HCT116 (cell line): ENCODE measurements at regions not wholly inside any gene's neighbourhood (a gene's known extent, or its start where the extent isn't known, plus 50 kb on each side); places are given as distances from the start of the nearest gene placed in this dataset.

Experiments
- ATAC-seq: fragments of 200-7000 bp; cut with Tn5 transposase; 2 replicates; pipeline ENCODE4 v1.9.1; 2020; ENCODE audit warnings: mild to moderate bottlenecking, moderate library complexity
- BruUV-seq: library from RNA; stranded (reverse); fragments of 400-500 nt; replicated peaks from 2 replicates; lab custom pipeline; 2021; lab: Mats Ljungman, UMichigan
- CTCF ChIA-PET: fragments of 300-600 bp; sonication (Branson Sonifier 250); formaldehyde crosslinking; loops from one replicate; lab custom pipeline; 2021; ENCODE audit warnings: antibody characterized with exemption; lab: Charles Lee
- POLR2A ChIA-PET: fragments of 300-600, 350-600 bp; sonication (Branson Sonifier 250); formaldehyde crosslinking; loops from one replicate; lab custom pipeline; 2021; ENCODE audit warnings: antibody characterized with exemption; lab: Charles Lee
- RAD21 ChIA-PET, 2 experiments: fragments of 300-600 bp; sonication (Branson Sonifier 250); formaldehyde crosslinking; loops; one replicate each; lab custom pipeline; 2023; ENCODE audit warnings: low total read pairs in 2 of 2; ENCODE audit not compliant: uncharacterized antibody in 2 of 2, unreplicated experiment in 2 of 2, low non-redundant PET in 1 of 2; lab: Charles Lee
- DNase-seq: peaks from one replicate; pipeline ENCODE4 v3.0.0-alpha.2; 2010; ENCODE audit warnings: low read depth, low spot score
- H2AFZ ChIP-seq: fragments of 200-600 bp; shearing (Covaris generic), sonication (generic); 2 replicates; pipeline ENCODE4 v1.6.1; 2017; ENCODE audit warnings: low read depth, mixed run types, mixed read lengths, antibody characterized with exemption, low read length; ENCODE audit not compliant: poor library complexity, severe bottlenecking
- H3K27ac ChIP-seq: 2 replicates; pipeline ENCODE4 v1.5.1; 2012; ENCODE audit warnings: low read depth, low read length
- H3K27me3 ChIP-seq: fragments of 200-600 bp; sonication (generic); 2 replicates; pipeline ENCODE4 v1.6.1; 2016; ENCODE audit warnings: mixed run types, low read length, mixed read lengths; ENCODE audit not compliant: insufficient read depth
- H3K36me3 ChIP-seq, 2 experiments: fragments of 200-500 bp in 1 of 2; fragments of 200-600 bp in 1 of 2; sonication (Bioruptor generic) in 1 of 2; sonication (generic) in 1 of 2; 2 replicates each; pipeline versions ENCODE4 v1.5.1 to v1.6.1; 2014 to 2016; ENCODE audit warnings: low read length in 2 of 2, inconsistent platforms in 1 of 2, mixed read lengths in 1 of 2, mixed run types in 1 of 2; ENCODE audit not compliant: insufficient read depth in 2 of 2, control insufficient read depth in 1 of 2
- H3K4me1 ChIP-seq, 2 experiments: fragments of 200-600 bp in 1 of 2; sonication (generic) in 1 of 2; 2 replicates each; pipeline versions ENCODE4 v1.5.1 to v1.6.1; 2012 to 2017; ENCODE audit warnings: low read length in 2 of 2, inconsistent platforms in 1 of 2, mild to moderate bottlenecking in 1 of 2, mixed read lengths in 1 of 2, mixed run types in 1 of 2, moderate library complexity in 1 of 2; ENCODE audit not compliant: insufficient read depth in 2 of 2, control insufficient read depth in 1 of 2
- H3K4me2 ChIP-seq: fragments of 200-600 bp; sonication (generic); 2 replicates; pipeline ENCODE4 v1.6.1; 2017; ENCODE audit warnings: mixed run types, low read length, mixed read lengths
- H3K4me3 ChIP-seq, 2 experiments: fragments of 200-600 bp in 1 of 2; sonication (generic) in 1 of 2; replicated peaks in 1 of 2; 2 replicates each; pipeline ENCODE4 v1.5.1; 2011 to 2016; ENCODE audit warnings: low read length in 2 of 2, control low read depth in 1 of 2, low read depth in 1 of 2, mild to moderate bottlenecking in 1 of 2, mixed read lengths in 1 of 2, mixed run types in 1 of 2
- H3K79me2 ChIP-seq: fragments of 200-600 bp; sonication (generic); 2 replicates; pipeline ENCODE4 v1.6.1; 2017; ENCODE audit warnings: mild to moderate bottlenecking, mixed run types, low read length, moderate library complexity, mixed read lengths; ENCODE audit not compliant: insufficient read depth
- H3K9ac ChIP-seq: fragments of 200-600 bp; sonication (generic); 2 replicates; pipeline ENCODE4 v1.6.1; 2016; ENCODE audit warnings: low read length, mixed read lengths
- H3K9me2 ChIP-seq: fragments of 200-600 bp; sonication (generic), shearing (Covaris generic); 2 replicates; pipeline ENCODE4 v1.6.1; 2017; ENCODE audit warnings: mixed run types, mild to moderate bottlenecking, moderate library complexity; ENCODE audit not compliant: insufficient read depth
- H3K9me3 ChIP-seq, 2 experiments: fragments of 200-500 bp in 1 of 2; fragments of 200-600 bp in 1 of 2; sonication (Bioruptor generic) in 1 of 2; sonication (generic) in 1 of 2; 2 replicates each; pipeline ENCODE4 v1.6.1; 2014 to 2017; ENCODE audit warnings: low read length in 2 of 2, mixed read lengths in 2 of 2, inconsistent platforms in 1 of 2, low read depth in 1 of 2, mild to moderate bottlenecking in 1 of 2, mixed run types in 1 of 2, moderate library complexity in 1 of 2; ENCODE audit not compliant: control insufficient read depth in 1 of 2, insufficient read depth in 1 of 2
- H4K20me1 ChIP-seq: fragments of 200-600 bp; sonication (generic), shearing (Covaris generic); 2 replicates; pipeline ENCODE4 v1.6.1; 2017; ENCODE audit warnings: mixed run types, mild to moderate bottlenecking, moderate library complexity; ENCODE audit not compliant: insufficient read depth
- CBX3 ChIP-seq: IDR thresholded peaks from 2 replicates; pipeline ENCODE4 v1.6.1; 2012; ENCODE audit warnings: low read depth
- EGR1 ChIP-seq: IDR thresholded peaks from 2 replicates; pipeline ENCODE4 v1.6.1; 2012; ENCODE audit warnings: low read depth
- EZH2phosphoT487 ChIP-seq: fragments of 200-600 bp; IDR thresholded peaks from 2 replicates; pipeline ENCODE4 v1.6.1; 2018; ENCODE audit warnings: antibody characterized with exemption, borderline replicate concordance
- JUND ChIP-seq: IDR thresholded peaks from 2 replicates; pipeline ENCODE4 v1.6.1; 2012
- MAX ChIP-seq: IDR thresholded peaks from 2 replicates; pipeline ENCODE4 v1.6.1; 2012
- POLR2AphosphoS5 ChIP-seq: IDR thresholded peaks from 2 replicates; pipeline ENCODE4 v1.6.1; 2011; ENCODE audit warnings: mild to moderate bottlenecking, low read depth, low read length, moderate library complexity
- REST ChIP-seq: IDR thresholded peaks from 2 replicates; pipeline ENCODE4 v1.6.1; 2012; ENCODE audit warnings: low read depth
- SRF ChIP-seq: IDR thresholded peaks from 2 replicates; pipeline ENCODE4 v1.6.1; 2012; ENCODE audit warnings: low read depth
- TCF7L2 ChIP-seq: IDR thresholded peaks from 2 replicates; pipeline ENCODE4 v1.7.0; 2011; ENCODE audit warnings: borderline replicate concordance, inconsistent platforms; ENCODE audit not compliant: insufficient read depth, insufficient read length; ENCODE audit errors: extremely low read depth
- YY1 ChIP-seq: IDR thresholded peaks from 2 replicates; pipeline ENCODE4 v1.6.1; 2011; ENCODE audit warnings: low read length, low read depth, moderate library complexity, mild to moderate bottlenecking; ENCODE audit not compliant: insufficient replicate concordance; ENCODE audit errors: extremely low read depth
- ZNF274 ChIP-seq: fragments of 200-500 bp; sonication (Bioruptor generic); IDR thresholded peaks from 2 replicates; pipeline ENCODE4 v1.6.1; 2014; ENCODE audit warnings: mild to moderate bottlenecking, low read depth, low read length, inconsistent platforms
- intact Hi-C: fragments of 100-400 bp; cut with micrococcal nuclease; formaldehyde crosslinking; loops from 2 replicates; pipeline ENCODE4 v1.10.0; 2022

GRCh38 chr5:50978924-50979323 is 312.5 kb downstream of the PARP8 start:
- H3K36me3 ChIP-seq = no peaks in the 10 kb centered on the region
- ChIA-PET RAD21 (no interaction called here), POLR2A (no interaction called here), CTCF (no interaction called here)
- H3K4me2 ChIP-seq = no peak overlapping the region
- H4K20me1 ChIP-seq = no peaks in the 10 kb centered on the region
- DNase-seq = no peak
- no peak overlapping the region for H3K9ac ChIP-seq
- ATAC-seq = no peak
- intact Hi-C loops = no loop called here
- no peaks in the 10 kb centered on the region for H3K9me2 ChIP-seq
- H3K79me2 ChIP-seq = no peaks in the 10 kb centered on the region
- H3K4me1 ChIP-seq = no peaks in the 10 kb centered on the region
- no peaks in the 10 kb centered on the region for H3K27me3 ChIP-seq
- no peak overlapping the region for H2AFZ ChIP-seq
- TF ChIP-seq SRF (no peak), EZH2phosphoT487 (no peak), REST (no peak), MAX (no peak), YY1 (no peak), EGR1 (no peak), ZNF274 (no peak), CBX3 (no peak), TCF7L2 (no peak), JUND (no peak), POLR2AphosphoS5 (no peak)
- TF ChIP-seq, all 23 proteins: peak for 0
- Histone ChIP-seq H3K9me3 (no peaks in the 10 kb centered on the region), H3K27ac (no peak overlapping the region), H3K4me3 (no peak overlapping the region)
- no TSS peak for BruUV-seq
